Ishikawa (cell line): ENCODE measurements at regions not wholly inside any gene's neighbourhood (a gene's known extent, or its start where the extent isn't known, plus 50 kb on each side); places are given as distances from the start of the nearest gene placed in this dataset.

Experiments used
- CEBPB ChIP-seq: IDR thresholded peaks from 2 replicates; pipeline ENCODE4 v1.6.1; 2012
- CREB1 ChIP-seq: IDR thresholded peaks from 2 replicates; pipeline ENCODE4 v1.6.1; 2012; ENCODE audit warnings: low read depth
- EGR1 ChIP-seq: IDR thresholded peaks from 2 replicates; pipeline ENCODE4 v1.6.1; 2012
- EP300 ChIP-seq: IDR thresholded peaks from 2 replicates; pipeline ENCODE4 v1.6.1; 2012; ENCODE audit warnings: borderline replicate concordance
- FOXM1 ChIP-seq: IDR thresholded peaks from 2 replicates; pipeline ENCODE4 v1.6.1; 2012; ENCODE audit warnings: low read depth, borderline replicate concordance
- MAX ChIP-seq: IDR thresholded peaks from 2 replicates; pipeline ENCODE4 v1.6.1; 2012
- NFIC ChIP-seq: IDR thresholded peaks from 2 replicates; pipeline ENCODE4 v1.6.1; 2012
- RAD21 ChIP-seq: IDR thresholded peaks from 2 replicates; pipeline ENCODE4 v1.6.1; 2012; ENCODE audit warnings: low read depth
- REST ChIP-seq: IDR thresholded peaks from 2 replicates; pipeline ENCODE4 v1.6.1; 2012; ENCODE audit warnings: low read depth, mild to moderate bottlenecking
- TAF1 ChIP-seq: IDR thresholded peaks from 2 replicates; pipeline ENCODE4 v1.6.1; 2012; ENCODE audit warnings: low read depth, mild to moderate bottlenecking
- TCF12 ChIP-seq: IDR thresholded peaks from 2 replicates; pipeline ENCODE4 v1.6.1; 2012; ENCODE audit warnings: low read depth
- TEAD4 ChIP-seq: IDR thresholded peaks from 2 replicates; pipeline ENCODE4 v1.6.1; 2012
- YY1 ChIP-seq: IDR thresholded peaks from 2 replicates; pipeline ENCODE4 v1.6.1; 2012; ENCODE audit warnings: low read depth
- ZBTB7A ChIP-seq: IDR thresholded peaks from 2 replicates; pipeline ENCODE4 v1.6.1; 2012; ENCODE audit warnings: low read depth

DNA sequence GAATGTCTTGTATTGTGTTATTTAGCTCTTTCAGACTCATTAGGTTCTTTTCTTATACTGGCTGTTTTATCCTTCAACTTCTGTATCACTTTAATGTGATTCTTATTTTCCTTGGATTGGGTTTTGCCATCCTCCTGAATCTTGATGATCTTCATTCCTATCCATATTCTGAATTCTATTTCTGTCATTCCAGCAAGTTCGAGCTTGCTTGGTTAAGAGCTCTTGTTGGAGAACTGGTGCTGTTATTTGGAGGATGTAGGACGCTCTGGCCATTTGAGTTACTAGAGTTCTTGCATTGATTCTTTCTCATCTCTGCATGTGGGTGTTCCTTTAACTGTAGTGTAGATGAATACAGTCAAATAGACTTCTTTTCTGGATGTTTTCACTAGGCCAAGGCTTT is 142.3 kb upstream of the SLC38A2 start:
- TF ChIP-seq EP300 (no peak), MAX (no peak), CREB1 (no peak), CEBPB (no peak), TCF12 (no peak), RAD21 (no peak), EGR1 (no peak), YY1 (no peak), TEAD4 (no peak), FOXM1 (no peak), TAF1 (no peak), NFIC (no peak), REST (no peak), ZBTB7A (no peak)
